K562 (cell line): ENCODE measurements at regions not wholly inside any gene's neighbourhood (a gene's known extent, or its start where the extent isn't known, plus 50 kb on each side); places are given as distances from the start of the nearest gene placed in this dataset.

ENCODE experiments used
- CREB3L1 ChIP-seq: fragments of 450-650 bp; IDR thresholded peaks from 2 replicates; pipeline ENCODE4 v1.6.1; 2014; ENCODE audit warnings: low read depth, mild to moderate bottlenecking, moderate library complexity, borderline replicate concordance
- DEAF1 ChIP-seq: fragments of 450-650 bp; formaldehyde crosslinking; IDR thresholded peaks from 2 replicates; pipeline ENCODE4 v1.4.0; 2020; ENCODE audit warnings: mild to moderate bottlenecking, moderate library complexity
- MXI1 ChIP-seq: IDR thresholded peaks from 2 replicates; pipeline ENCODE4 v1.6.1; 2011; ENCODE audit warnings: low read depth, mild to moderate bottlenecking, improper control_type of control experiment, low read length
- RERE ChIP-seq: sonication (generic); formaldehyde crosslinking; IDR thresholded peaks from 2 replicates; pipeline ENCODE4 v1.8.0; 2023; ENCODE audit warnings: missing genetic modification reagents, mild to moderate bottlenecking, borderline replicate concordance
- ZFP30 ChIP-seq: fragments of 250-450 bp; sonication (Bioruptor Pico); IDR thresholded peaks from 2 replicates; pipeline ENCODE4 v1.8.0; 2022; ENCODE audit warnings: moderate library complexity, mild to moderate bottlenecking, inconsistent platforms, borderline replicate concordance
- ZNF740 ChIP-seq, 3 experiments: fragments of 200-800 bp in 1 of 3; sonication (Bioruptor generic) in 1 of 3; sonication (generic) in 1 of 3; formaldehyde crosslinking in 1 of 3; IDR thresholded peaks; 2 replicates each; pipeline versions ENCODE4 v1.6.1 to v1.8.0; 2016 to 2022; ENCODE audit warnings: mild to moderate bottlenecking in 2 of 3, missing compliant biosample characterization in 2 of 3, missing genetic modification characterization in 2 of 3, missing genetic modification reagents in 1 of 3

GRCh38 chr4:114109776-114110175 is 130.3 kb upstream of the ARSJ start (continued):
- TF ChIP-seq DEAF1 (CRISPR knock-in tag) (no peak), CREB3L1 (no peak), MXI1 (no peak), RERE (no peak), ZFP30 (CRISPR knock-in tag) (no peak), ZNF740 (CRISPR knock-in tag; IDR thresholded peaks at IDR 0.05) (no peak), ZNF740 (tag; IDR thresholded peaks at IDR 0.05) (no peak)
